Skin of body (tissue), 1 donor: ENCODE measurements at regions not wholly inside any gene's neighbourhood (a gene's known extent, or its start where the extent isn't known, plus 50 kb on each side); places are given as distances from the start of the nearest gene placed in this dataset.

Experiments
- DNase-seq: peaks from one replicate; lab custom pipeline; 2025; lab: John Stamatoyannopoulos, UW

GRCh38 chrX:25226151-25226550 lies 210.4 kb upstream of the ARX start:
- DNase-seq = no peak

DNA sequence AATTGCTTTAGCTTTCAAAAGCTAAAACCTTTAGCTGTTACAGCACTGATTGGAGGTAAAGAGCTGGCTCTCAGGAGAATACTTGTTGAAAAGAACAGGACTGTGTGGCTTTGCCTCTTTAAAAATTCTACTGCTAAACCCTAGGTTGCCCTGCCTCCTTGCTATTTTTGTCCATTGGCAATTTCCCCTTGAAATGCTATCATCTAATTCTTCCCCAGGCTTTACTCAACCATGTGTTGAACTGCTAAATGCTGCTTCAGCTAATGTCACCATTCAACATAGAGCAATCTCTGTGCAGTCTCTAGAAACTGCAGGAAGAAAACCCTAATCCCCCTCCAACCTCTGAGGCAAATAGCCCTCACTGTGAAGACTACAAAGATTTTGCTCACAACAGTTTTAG lies 203.7 kb upstream of the ARX start:
- no peak for DNase-seq

- DNase-seq = no peak
Observed at GRCh38 chrX:25213611-25214010, 197.8 kb upstream of the ARX start.

DNA sequence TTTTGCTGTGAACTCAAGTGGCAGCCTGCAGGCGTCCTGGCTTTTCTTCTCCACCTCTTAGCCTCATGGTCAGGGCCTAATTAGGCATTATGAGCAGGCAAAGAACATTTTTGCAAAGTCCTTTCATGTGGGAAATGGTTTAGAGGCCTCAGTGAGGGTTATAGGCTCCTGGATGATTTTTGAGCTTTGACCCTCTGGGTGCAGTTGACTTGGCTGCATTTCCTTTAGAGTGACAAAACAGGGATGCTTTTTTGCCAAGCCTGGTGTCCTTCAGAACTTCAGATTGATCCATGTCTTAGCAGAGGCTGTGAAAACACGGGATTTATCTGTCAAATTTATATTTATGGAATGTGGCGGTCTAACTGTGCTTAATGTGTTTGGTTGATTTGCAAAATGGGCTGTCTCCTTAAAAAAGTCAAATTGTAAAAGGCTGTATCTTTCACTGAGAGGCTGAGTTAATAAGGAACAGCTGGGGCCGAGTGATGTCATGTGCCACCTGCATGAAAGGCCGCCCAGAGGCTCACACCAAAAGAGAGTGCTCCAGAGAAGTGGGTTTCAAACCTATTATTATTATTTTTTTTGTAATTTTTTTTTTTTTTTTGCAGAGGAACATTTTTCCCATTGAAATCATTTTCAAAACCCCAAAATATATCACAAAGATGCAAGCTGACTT lies 192.2 kb upstream of the ARX start:
- DNase-seq = no peak

DNA sequence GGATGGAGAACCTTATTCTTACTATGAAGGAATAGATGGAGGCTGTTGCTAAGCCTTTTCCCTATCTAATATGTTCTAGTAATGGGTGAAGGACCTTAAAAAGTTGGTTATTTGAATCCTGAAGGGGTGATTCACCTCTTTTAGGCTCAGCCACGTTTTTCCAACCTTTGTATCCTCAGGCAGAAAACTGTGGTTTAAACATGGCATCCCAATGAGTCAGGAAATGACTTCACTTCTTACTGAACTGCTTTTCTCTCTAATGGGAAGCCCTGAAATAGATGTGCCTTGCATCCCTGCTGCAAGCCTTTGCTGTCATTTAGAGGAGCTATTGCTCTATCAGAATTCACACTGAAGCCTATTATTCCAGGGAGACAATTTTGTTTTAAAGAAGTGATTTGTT lies 191.0 kb upstream of the ARX start:
- DNase-seq = no peak

DNA sequence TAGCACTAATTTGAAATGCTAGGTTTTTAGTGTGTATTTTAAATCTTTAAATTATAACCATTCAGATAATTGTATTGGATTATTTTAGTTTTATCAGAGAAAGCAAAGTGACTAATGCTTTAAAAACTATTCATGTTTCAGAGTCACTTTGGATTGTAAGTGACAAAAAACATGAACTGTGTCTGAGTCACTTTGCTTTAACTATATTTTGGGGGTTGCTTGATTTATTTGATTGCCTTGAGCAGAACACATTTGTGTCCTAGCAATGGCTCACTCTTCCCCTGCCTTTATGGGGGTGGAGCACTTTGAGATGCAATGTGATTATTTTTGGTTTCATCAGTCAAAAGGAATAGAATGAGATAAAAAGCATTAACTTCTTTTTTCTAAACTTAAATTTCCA lies 188.4 kb upstream of the ARX start:
- DNase-seq = no peak

GRCh38 chrX:25202827-25203226 lies 187.1 kb upstream of the ARX start:
- no peak for DNase-seq

GRCh38 chrX:25198891-25199290 lies 183.1 kb upstream of the ARX start:
- DNase-seq = no peak

- DNase-seq = no peak
Observed at GRCh38 chrX:25198253-25198652, 182.5 kb upstream of the ARX start.

GRCh38 chrX:25196221-25196620 lies 180.5 kb upstream of the ARX start:
- DNase-seq = no peak

DNA sequence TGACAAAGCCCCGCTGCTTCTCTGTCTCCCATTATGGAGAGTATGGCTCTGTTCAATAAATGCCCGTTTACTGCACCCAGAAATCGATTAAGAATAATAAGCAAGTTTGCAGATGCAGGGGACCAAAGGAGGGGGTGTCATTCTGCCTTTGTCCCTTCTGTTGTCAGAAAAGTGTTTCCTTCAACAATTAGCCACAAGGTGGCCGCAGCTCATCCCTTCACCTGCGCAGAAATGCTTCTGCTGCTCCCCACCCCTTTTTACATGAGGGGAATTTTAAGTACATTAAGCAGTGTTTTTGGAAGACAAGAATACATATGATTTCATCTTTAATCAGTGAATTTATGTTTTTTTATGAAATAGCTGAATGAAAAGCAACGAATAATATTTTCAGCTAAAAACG lies 175.6 kb upstream of the ARX start:
- DNase-seq = no peak

DNA sequence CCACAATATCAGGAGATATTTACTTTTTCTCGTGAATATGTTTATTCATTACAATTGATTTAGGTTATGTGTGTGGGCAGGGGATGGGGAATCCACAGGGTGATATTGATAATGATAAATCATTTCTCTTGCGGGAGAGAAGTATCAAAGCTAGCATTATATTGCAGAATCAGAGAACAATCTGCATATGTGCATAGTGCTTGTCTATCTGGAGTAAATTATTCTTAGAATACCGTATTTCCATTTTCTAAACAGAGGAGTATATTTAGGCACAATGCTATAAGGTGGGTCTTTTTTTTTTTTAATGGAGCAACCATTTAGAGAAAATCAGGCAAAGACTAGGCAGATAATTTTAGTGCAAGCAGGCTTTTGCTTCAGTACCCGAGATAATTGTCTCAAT lies 166.0 kb upstream of the ARX start:
- DNase-seq = no peak

DNA sequence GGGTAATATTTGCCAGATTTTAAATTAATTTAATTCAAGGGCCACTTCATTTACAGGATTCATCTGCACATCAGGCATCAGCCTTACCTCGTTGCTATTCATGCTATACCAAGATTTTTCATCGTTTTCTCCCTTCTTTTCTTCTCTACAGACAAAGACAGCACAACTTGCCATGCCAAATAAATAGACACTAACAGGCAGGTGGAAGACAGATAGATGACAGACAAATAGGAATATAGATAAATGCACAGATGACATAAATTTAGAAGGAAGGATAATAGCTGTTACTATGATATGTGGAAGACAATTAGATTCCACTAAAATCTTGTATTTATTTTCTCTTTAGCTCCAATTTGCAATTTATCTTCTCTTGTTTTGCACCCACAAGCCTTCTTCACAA lies 164.5 kb upstream of the ARX start:
- DNase-seq = no peak

DNA sequence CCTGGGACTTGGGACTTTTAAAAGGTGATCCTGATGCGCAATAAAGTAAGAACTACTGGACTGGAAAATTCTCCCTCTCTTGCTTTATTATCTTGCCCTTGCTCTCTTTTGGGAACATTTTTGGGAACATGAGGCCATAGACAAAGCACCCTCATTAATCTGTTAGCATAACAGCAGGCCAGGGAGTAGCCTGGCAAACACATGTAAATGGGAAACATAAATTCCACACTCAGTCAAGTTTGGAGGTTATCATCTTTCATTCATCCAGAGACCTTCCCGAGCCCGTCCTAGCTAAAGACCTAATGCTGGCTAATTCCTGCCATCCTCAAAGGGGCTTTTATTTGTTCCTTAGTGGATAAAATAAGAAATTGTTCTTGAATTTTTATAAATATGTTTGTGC lies 162.8 kb upstream of the ARX start:
- no peak for DNase-seq

GRCh38 chrX:25175743-25176142 lies 160.0 kb upstream of the ARX start:
- no peak for DNase-seq

DNA sequence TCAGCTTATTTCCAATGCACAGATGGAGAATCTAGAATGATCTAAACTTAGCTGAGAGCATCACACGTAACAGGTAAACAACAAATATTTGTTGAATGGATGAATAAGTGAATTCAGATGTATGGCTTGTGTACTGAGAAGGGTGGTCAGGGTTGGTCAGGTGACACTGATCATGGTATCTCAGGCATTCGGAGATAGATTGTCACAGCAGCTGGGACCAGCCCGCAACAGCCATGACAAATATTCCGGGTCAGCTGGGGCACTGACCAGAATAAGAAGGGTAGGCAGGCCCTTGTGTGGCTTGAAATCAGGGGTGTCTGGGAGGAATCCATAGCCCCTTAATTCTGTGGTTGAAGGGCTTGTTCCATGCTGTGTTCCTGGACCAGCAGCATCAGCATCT lies 159.4 kb upstream of the ARX start:
- DNase-seq = no peak

DNA sequence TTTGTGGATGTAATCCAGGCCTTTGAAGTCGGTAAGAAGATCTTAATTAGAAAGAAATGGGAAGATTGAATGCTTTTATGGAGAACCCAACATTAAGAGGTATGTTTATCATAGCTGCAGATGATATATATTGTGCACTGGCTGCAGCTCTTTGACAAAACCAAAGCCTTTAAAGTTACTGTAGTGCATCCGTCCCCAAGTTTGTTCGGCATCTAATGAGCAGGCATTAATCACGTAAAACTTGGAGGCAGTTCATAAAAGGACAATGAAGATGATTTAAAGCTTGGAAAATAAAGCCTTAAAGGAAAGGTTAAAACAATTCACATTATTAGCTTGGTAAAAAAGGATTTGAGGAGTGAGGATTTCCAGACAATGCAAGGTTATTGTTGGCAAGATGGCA lies 150.8 kb upstream of the ARX start:
- DNase-seq = no peak

DNA sequence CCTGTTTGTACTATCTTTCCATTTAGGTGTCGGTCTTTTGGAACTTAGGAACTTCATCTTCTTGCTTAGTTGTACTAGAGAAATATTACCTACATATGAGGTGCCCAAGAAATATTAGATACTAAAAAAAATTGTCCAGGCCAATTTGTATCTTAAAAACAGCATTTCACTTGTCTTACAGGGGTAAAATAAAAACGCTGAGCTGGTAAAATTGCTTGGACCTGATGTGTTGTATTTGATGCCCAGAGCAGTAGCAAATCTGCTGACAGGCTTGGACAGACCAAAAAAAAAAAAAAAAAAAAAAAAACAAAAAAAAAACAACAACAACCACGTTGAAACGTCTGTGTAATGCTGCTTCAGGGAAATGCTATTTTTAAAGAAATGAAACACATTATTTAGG lies 150.4 kb upstream of the ARX start:
- no peak for DNase-seq

GRCh38 chrX:25158635-25159034 lies 142.9 kb upstream of the ARX start:
- DNase-seq = no peak

- no peak for DNase-seq
Observed at GRCh38 chrX:25156832-25157231, 141.1 kb upstream of the ARX start.

- no peak for DNase-seq
Observed at GRCh38 chrX:25156323-25156722, 140.6 kb upstream of the ARX start.

GRCh38 chrX:25154168-25154567 lies 138.4 kb upstream of the ARX start:
- no peak for DNase-seq

- DNase-seq = no peak
Observed at GRCh38 chrX:25151749-25152148, 136.0 kb upstream of the ARX start.
